ENCODE measurements at regions not wholly inside any gene's neighbourhood (a gene's known extent, or its start where the extent isn't known, plus 50 kb on each side); places are given as distances from the start of the nearest gene placed in this dataset.
"Not testable (repeated sequence)": the region's sequence is repeated elsewhere in the genome, so short reads cannot be mapped to it uniquely, and the experiment has no call there.

GRCh38 chr5:158195416-158196210 is 336.7 kb upstream of the CLINT1 start:
- no peak overlapping the region for H3K27ac ChIP-seq
- no peak overlapping the region for H3K9ac ChIP-seq (ENCODE audit: insufficient read length)
- DNase-seq (ENCODE audit: low read depth, low spot score) = no peak
- peaks cover 4% of the 10 kb centered on the region; the same call in 1 of the 2 replicates for H3K9me3 ChIP-seq (ENCODE audit: low read depth, low read length)
- no peaks in the 10 kb centered on the region for H3K36me3 ChIP-seq (ENCODE audit: insufficient read depth, low read length)
- TF ChIP-seq POLR2AphosphoS5 (IDR thresholded peaks at IDR 0.05; ENCODE audit: borderline replicate concordance, low read depth, low read length) (no peak), EZH2 (IDR thresholded peaks at IDR 0.05) (no peak), FOXP2 (optimal IDR thresholded peaks at IDR 0.05; ENCODE audit: control extremely low read depth, extremely low read length, insufficient read depth) (no peak)
- H3K4me3 ChIP-seq = no peak overlapping the region

- no peak overlapping the region for H3K27ac ChIP-seq
- no peak for TF ChIP-seq EZH2 (IDR thresholded peaks at IDR 0.05)
- TF ChIP-seq FOXP2 (optimal IDR thresholded peaks at IDR 0.05; ENCODE audit: control extremely low read depth, extremely low read length, insufficient read depth) = no peak
- TF ChIP-seq POLR2AphosphoS5 (IDR thresholded peaks at IDR 0.05; ENCODE audit: borderline replicate concordance, low read depth, low read length) = no peak
- no peak for DNase-seq (ENCODE audit: low read depth, low spot score)
- no peak overlapping the region for H3K4me3 ChIP-seq
- H3K36me3 ChIP-seq (ENCODE audit: insufficient read depth, low read length) = no peaks in the 10 kb centered on the region
- no peak overlapping the region for H3K9ac ChIP-seq (ENCODE audit: insufficient read length)
- peaks cover 4% of the 10 kb centered on the region; the same call in 1 of the 2 replicates for H3K9me3 ChIP-seq (ENCODE audit: low read depth, low read length)
Measured at GRCh38 chr5:158194561-158194976, 335.6 kb upstream of the CLINT1 start.

GRCh38 chr5:158193395-158193794 is 334.4 kb upstream of the CLINT1 start:
- not testable (repeated sequence) for H3K9ac ChIP-seq (ENCODE audit: insufficient read length); H3K4me3 ChIP-seq; H3K9me3 ChIP-seq (ENCODE audit: low read depth, low read length); DNase-seq (ENCODE audit: low read depth, low spot score); H3K27ac ChIP-seq; H3K36me3 ChIP-seq (ENCODE audit: insufficient read depth, low read length)

GRCh38 chr5:158180407-158180806 is 321.5 kb upstream of the CLINT1 start:
- Histone ChIP-seq H3K36me3 (ENCODE audit: insufficient read depth, low read length) (no peaks in the 10 kb centered on the region), H3K9me3 (ENCODE audit: low read depth, low read length) (no peaks in the 10 kb centered on the region), H3K4me3 (no peak overlapping the region), H3K27ac (no peak overlapping the region), H3K9ac (ENCODE audit: insufficient read length) (no peak overlapping the region)
- TF ChIP-seq POLR2AphosphoS5 (IDR thresholded peaks at IDR 0.05; ENCODE audit: borderline replicate concordance, low read depth, low read length) (no peak), EZH2 (IDR thresholded peaks at IDR 0.05) (no peak), FOXP2 (optimal IDR thresholded peaks at IDR 0.05; ENCODE audit: control extremely low read depth, extremely low read length, insufficient read depth) (no peak)
- DNase-seq (ENCODE audit: low read depth, low spot score) = no peak

GRCh38 chr5:158179271-158179670 is 320.3 kb upstream of the CLINT1 start:
- TF ChIP-seq POLR2AphosphoS5 (IDR thresholded peaks at IDR 0.05; ENCODE audit: borderline replicate concordance, low read depth, low read length) (no peak), FOXP2 (optimal IDR thresholded peaks at IDR 0.05; ENCODE audit: control extremely low read depth, extremely low read length, insufficient read depth) (no peak), EZH2 (IDR thresholded peaks at IDR 0.05) (no peak)
- Histone ChIP-seq H3K27ac (no peak overlapping the region), H3K9me3 (ENCODE audit: low read depth, low read length) (no peaks in the 10 kb centered on the region), H3K36me3 (ENCODE audit: insufficient read depth, low read length) (no peaks in the 10 kb centered on the region), H3K9ac (ENCODE audit: insufficient read length) (no peak overlapping the region), H3K4me3 (no peak overlapping the region)
- no peak for DNase-seq (ENCODE audit: low read depth, low spot score)

- no peak overlapping the region for H3K27ac ChIP-seq
- H3K9ac ChIP-seq (ENCODE audit: insufficient read length) = no peak overlapping the region
- DNase-seq (ENCODE audit: low read depth, low spot score) = no peak
- TF ChIP-seq POLR2AphosphoS5 (IDR thresholded peaks at IDR 0.05; ENCODE audit: borderline replicate concordance, low read depth, low read length) = no peak
- TF ChIP-seq EZH2 (IDR thresholded peaks at IDR 0.05) = no peak
- TF ChIP-seq FOXP2 (optimal IDR thresholded peaks at IDR 0.05; ENCODE audit: control extremely low read depth, extremely low read length, insufficient read depth) = no peak
- H3K4me3 ChIP-seq = no peak overlapping the region
- H3K9me3 ChIP-seq (ENCODE audit: low read depth, low read length) = no peaks in the 10 kb centered on the region
- no peaks in the 10 kb centered on the region for H3K36me3 ChIP-seq (ENCODE audit: insufficient read depth, low read length)
Measured at GRCh38 chr5:158178535-158178934, 319.6 kb upstream of the CLINT1 start.

GRCh38 chr5:158177146-158177545 is 318.2 kb upstream of the CLINT1 start:
- Histone ChIP-seq H3K36me3 (ENCODE audit: insufficient read depth, low read length) (no peaks in the 10 kb centered on the region), H3K27ac (no peak overlapping the region), H3K4me3 (no peak overlapping the region), H3K9me3 (ENCODE audit: low read depth, low read length) (no peaks in the 10 kb centered on the region), H3K9ac (ENCODE audit: insufficient read length) (no peak overlapping the region)
- TF ChIP-seq FOXP2 (optimal IDR thresholded peaks at IDR 0.05; ENCODE audit: control extremely low read depth, extremely low read length, insufficient read depth) (no peak), POLR2AphosphoS5 (IDR thresholded peaks at IDR 0.05; ENCODE audit: borderline replicate concordance, low read depth, low read length) (no peak), EZH2 (IDR thresholded peaks at IDR 0.05) (no peak)
- DNase-seq (ENCODE audit: low read depth, low spot score) = no peak

- TF ChIP-seq FOXP2 (optimal IDR thresholded peaks at IDR 0.05; ENCODE audit: control extremely low read depth, extremely low read length, insufficient read depth) (no peak), EZH2 (IDR thresholded peaks at IDR 0.05) (no peak), POLR2AphosphoS5 (IDR thresholded peaks at IDR 0.05; ENCODE audit: borderline replicate concordance, low read depth, low read length) (no peak)
- H3K9me3 ChIP-seq (ENCODE audit: low read depth, low read length) = no peaks in the 10 kb centered on the region
- H3K27ac ChIP-seq = no peak overlapping the region
- H3K36me3 ChIP-seq (ENCODE audit: insufficient read depth, low read length) = no peaks in the 10 kb centered on the region
- H3K4me3 ChIP-seq = no peak overlapping the region
- DNase-seq (ENCODE audit: low read depth, low spot score) = no peak
- H3K9ac ChIP-seq (ENCODE audit: insufficient read length) = no peak overlapping the region
Measured at GRCh38 chr5:158175934-158176481, 317.1 kb upstream of the CLINT1 start.

All from SK-N-MC (cell line).